Neural progenitor cell (in vitro differentiated cells): ENCODE measurements at regions not wholly inside any gene's neighbourhood (a gene's known extent, or its start where the extent isn't known, plus 50 kb on each side); places are given as distances from the start of the nearest gene placed in this dataset.

Experiments used
- EZH2phosphoT487 ChIP-seq: fragments of 200-600 bp; sonication (generic); IDR thresholded peaks from 2 replicates; pipeline ENCODE4 v1.6.1; 2017; ENCODE audit warnings: antibody characterized with exemption
- TF ChIP-seq, protein P1 (sequence below): fragments of 200-600 bp; sonication (generic); IDR thresholded peaks from 2 replicates; pipeline ENCODE4 v1.5.1; 2017; ENCODE audit warnings: antibody characterized with exemption, mild to moderate bottlenecking

DNA sequence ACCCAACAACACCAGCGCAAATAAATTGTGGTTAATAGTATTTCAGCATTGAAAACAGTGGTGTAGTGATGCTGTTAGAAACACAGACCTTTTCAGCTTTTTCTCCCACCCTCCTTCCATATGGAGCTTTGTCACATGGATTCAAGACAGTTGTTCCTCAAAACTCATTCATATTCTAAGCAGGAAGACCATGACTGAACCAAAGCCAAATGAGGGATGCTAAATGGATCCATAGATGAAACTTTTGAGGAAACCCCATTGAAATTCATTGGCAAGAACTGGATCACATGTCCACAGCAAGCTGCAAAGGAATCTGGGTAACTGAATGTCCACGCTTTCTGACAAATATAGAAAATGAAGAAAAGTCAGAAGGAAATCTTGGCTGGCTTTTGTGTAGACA lies 615.1 kb upstream of the NETO1 start:
- TF ChIP-seq, protein P1, sequence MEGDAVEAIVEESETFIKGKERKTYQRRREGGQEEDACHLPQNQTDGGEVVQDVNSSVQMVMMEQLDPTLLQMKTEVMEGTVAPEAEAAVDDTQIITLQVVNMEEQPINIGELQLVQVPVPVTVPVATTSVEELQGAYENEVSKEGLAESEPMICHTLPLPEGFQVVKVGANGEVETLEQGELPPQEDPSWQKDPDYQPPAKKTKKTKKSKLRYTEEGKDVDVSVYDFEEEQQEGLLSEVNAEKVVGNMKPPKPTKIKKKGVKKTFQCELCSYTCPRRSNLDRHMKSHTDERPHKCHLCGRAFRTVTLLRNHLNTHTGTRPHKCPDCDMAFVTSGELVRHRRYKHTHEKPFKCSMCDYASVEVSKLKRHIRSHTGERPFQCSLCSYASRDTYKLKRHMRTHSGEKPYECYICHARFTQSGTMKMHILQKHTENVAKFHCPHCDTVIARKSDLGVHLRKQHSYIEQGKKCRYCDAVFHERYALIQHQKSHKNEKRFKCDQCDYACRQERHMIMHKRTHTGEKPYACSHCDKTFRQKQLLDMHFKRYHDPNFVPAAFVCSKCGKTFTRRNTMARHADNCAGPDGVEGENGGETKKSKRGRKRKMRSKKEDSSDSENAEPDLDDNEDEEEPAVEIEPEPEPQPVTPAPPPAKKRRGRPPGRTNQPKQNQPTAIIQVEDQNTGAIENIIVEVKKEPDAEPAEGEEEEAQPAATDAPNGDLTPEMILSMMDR: no peak
- TF ChIP-seq EZH2phosphoT487: no peak
